Keratinocyte (primary cell): ENCODE measurements at regions not wholly inside any gene's neighbourhood (a gene's known extent, or its start where the extent isn't known, plus 50 kb on each side); places are given as distances from the start of the nearest gene placed in this dataset.

Experiments
- DNase-seq: peaks from one replicate; pipeline ENCODE4 v3.0.0-alpha.2; 2011; ENCODE audit warnings: low read depth, missing footprints, low spot score
- FAIRE-seq: peaks from 2 replicates; lab custom pipeline; 2011; peaks lifted over from hg19 to GRCh38; lab: Jason Lieb, UNC
- H2AFZ ChIP-seq: 2 replicates; pipeline ENCODE4 v1.6.0; 2012; ENCODE audit warnings: low read length, control low read depth, inconsistent platforms; ENCODE audit not compliant: control insufficient read depth
- H3K27ac ChIP-seq: 2 replicates; pipeline ENCODE4 v1.5.1; 2011; ENCODE audit warnings: low read length; ENCODE audit not compliant: control insufficient read depth, insufficient read depth
- H3K27me3 ChIP-seq: 3 replicates; pipeline ENCODE4 v1.6.0; 2011; ENCODE audit warnings: low read length; ENCODE audit not compliant: control insufficient read depth, insufficient read depth; ENCODE audit errors: extremely low read depth
- H3K36me3 ChIP-seq, 2 experiments: 2 replicates in 1 of 2; 3 replicates in 1 of 2; pipeline ENCODE4 v1.5.1; 2011; ENCODE audit warnings: low read length in 2 of 2, mild to moderate bottlenecking in 1 of 2; ENCODE audit not compliant: control insufficient read depth in 2 of 2, insufficient read depth in 2 of 2; ENCODE audit errors: extremely low read depth in 1 of 2
- H3K4me1 ChIP-seq: 3 replicates; pipeline ENCODE4 v1.5.1; 2011; ENCODE audit warnings: low read length; ENCODE audit not compliant: control insufficient read depth, insufficient read depth; ENCODE audit errors: extremely low read depth
- H3K4me2 ChIP-seq: 3 replicates; pipeline ENCODE4 v1.6.0; 2011; ENCODE audit warnings: low read depth, low read length; ENCODE audit not compliant: control insufficient read depth, insufficient read depth; ENCODE audit errors: extremely low read depth
- H3K4me3 ChIP-seq, 3 experiments: fragments of 200-600 bp in 1 of 3; sonication (generic) in 1 of 3; 2 replicates in 2 of 3; 3 replicates in 1 of 3; pipeline ENCODE4 v1.5.1; 2011 to 2016; ENCODE audit warnings: low read length in 3 of 3, mild to moderate bottlenecking in 3 of 3, control low read depth in 2 of 3, inconsistent platforms in 1 of 3, low read depth in 1 of 3, mixed read lengths in 1 of 3, mixed run types in 1 of 3, moderate library complexity in 1 of 3; ENCODE audit not compliant: control insufficient read depth in 2 of 3, insufficient read depth in 2 of 3; ENCODE audit errors: extremely low read depth in 1 of 3
- H3K79me2 ChIP-seq: 2 replicates; pipeline ENCODE4 v1.6.0; 2012; ENCODE audit warnings: low read length; ENCODE audit not compliant: control insufficient read depth, insufficient read depth
- H3K9ac ChIP-seq: 3 replicates; pipeline ENCODE4 v1.6.0; 2011; ENCODE audit warnings: low read length; ENCODE audit not compliant: control insufficient read depth, insufficient read depth; ENCODE audit errors: extremely low read depth
- H3K9me1 ChIP-seq: 3 replicates; pipeline ENCODE4 v1.6.0; 2011; ENCODE audit warnings: low read length; ENCODE audit not compliant: control insufficient read depth, insufficient read depth; ENCODE audit errors: extremely low read depth
- H3K9me3 ChIP-seq: 2 replicates; pipeline ENCODE4 v1.5.1; 2012; ENCODE audit warnings: low read depth, low read length; ENCODE audit not compliant: control insufficient read depth
- H4K20me1 ChIP-seq: 3 replicates; pipeline ENCODE4 v1.6.0; 2011; ENCODE audit warnings: low read length; ENCODE audit not compliant: control insufficient read depth, insufficient read depth; ENCODE audit errors: extremely low read depth
- CTCF ChIP-seq, 3 experiments: IDR thresholded peaks in 1 of 3; conservative IDR thresholded peaks in 1 of 3; optimal IDR thresholded peaks in 1 of 3; 2 replicates in 2 of 3; 3 replicates in 1 of 3; pipeline versions ENCODE3 to v1.5.1; 2011; ENCODE audit warnings: low read length in 3 of 3, mild to moderate bottlenecking in 3 of 3, moderate library complexity in 2 of 3, control low read depth in 1 of 3, inconsistent platforms in 1 of 3; ENCODE audit not compliant: insufficient read depth in 2 of 3; ENCODE audit errors: extremely low read depth in 1 of 3
- EZH2 ChIP-seq: IDR thresholded peaks from one replicate; pipeline ENCODE4 v1.6.1; 2012; ENCODE audit warnings: inconsistent platforms, mild to moderate bottlenecking, low read length, moderate library complexity
- dilution Hi-C: fragments of 300-500 bp; cut with MboI; formaldehyde crosslinking; loops from one replicate; pipeline ENCODE4 v1.7.0; 2020; ENCODE audit warnings: low sequenced_read_pairs; ENCODE audit not compliant: extremely low pct_ligation_motif_present

DNA sequence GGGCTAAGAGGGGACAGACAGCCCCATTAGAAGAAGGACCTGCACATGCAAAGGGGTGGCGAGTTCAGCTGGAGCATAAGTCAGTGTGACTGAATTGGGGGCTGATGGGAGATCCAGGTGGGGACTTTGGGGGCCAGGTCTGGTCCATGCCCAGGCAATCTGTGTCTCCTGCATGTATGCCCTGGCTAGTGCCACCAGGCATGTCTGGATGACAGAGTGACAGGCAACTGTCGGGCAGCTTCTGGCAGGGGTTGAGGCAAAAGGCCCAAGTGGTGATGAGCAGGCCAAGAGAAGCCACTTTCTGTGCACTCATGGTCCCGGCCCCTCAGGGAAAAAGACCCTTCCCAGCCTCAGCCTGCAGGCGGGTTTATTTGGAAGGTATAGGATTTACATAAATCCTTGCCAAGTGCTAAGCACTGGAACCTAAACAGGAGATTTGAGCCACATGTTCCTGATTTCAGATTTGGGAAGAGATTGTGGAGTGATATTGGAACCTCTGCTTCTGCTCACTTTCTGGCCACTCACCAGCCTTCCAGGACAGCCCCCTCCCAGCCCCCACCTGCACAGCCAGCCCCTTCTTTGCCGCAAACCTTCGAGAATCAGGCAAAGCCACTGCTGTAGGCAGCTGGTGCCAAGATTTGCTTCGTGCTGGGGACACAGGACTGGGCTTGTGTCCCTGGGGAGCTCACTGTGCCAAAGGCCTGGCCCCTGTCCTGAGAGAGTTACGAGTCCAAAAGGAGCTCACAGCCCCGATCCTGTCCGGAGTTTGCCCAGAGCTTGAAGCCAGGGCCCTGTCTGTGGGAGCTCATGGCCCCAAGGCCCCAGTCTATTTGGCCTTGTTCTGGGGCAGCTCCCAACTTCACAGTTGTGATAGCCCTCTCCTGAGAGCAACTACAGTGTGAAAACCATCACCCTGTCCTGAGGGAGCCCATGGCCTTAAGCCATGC, 232.5 kb upstream of the RTL1 start:
- no peaks in the 10 kb centered on the region for H3K9me3 ChIP-seq
- no peak overlapping the region for H3K4me3 ChIP-seq
- no peaks in the 10 kb centered on the region for H3K4me1 ChIP-seq
- no peaks in the 10 kb centered on the region for H3K79me2 ChIP-seq
- FAIRE-seq: no peak
- TF ChIP-seq EZH2: no peak
- no peak for TF ChIP-seq CTCF (optimal IDR thresholded peaks at IDR 0.05 in 1 of 3, IDR thresholded peaks at IDR 0.05 in 1 of 3, conservative IDR thresholded peaks at IDR 0.05 in 1 of 3; ENCODE audit: extremely low read depth in 1 of 3, insufficient read depth in 2 of 3, low read length in 3 of 3)
- no peaks in the 10 kb centered on the region for H3K36me3 ChIP-seq
- H3K27ac ChIP-seq: no peak overlapping the region
- no peaks in the 10 kb centered on the region for H3K9me1 ChIP-seq
- no peak overlapping the region for H2AFZ ChIP-seq
- no peaks in the 10 kb centered on the region for H3K27me3 ChIP-seq
- H3K4me2 ChIP-seq: no peak overlapping the region
- no peak overlapping the region for H3K9ac ChIP-seq
- DNase-seq: no peak
- H4K20me1 ChIP-seq: no peaks in the 10 kb centered on the region
- dilution Hi-C loops: no loop called here

DNA sequence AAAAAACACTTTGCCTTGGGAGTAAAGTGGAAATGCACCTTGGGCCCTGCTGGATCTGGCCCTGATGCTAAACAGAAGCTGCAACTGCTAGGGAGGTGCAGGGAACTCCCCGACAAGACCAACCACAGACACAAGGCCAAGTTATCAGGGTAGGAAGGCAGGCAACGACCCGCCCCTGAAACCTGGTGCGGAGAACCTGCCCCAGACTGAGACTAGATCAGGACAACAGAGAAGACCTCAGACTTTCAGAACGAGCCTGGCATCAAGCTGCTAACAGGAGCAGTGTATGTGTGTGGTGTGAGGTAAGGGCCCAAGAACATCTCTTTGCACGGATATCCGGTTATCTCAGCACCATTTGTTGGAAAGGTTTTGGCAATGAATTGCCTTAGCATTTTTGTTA, 233.7 kb upstream of the RTL1 start:
- Histone ChIP-seq H3K4me3 (no peak overlapping the region), H3K79me2 (no peaks in the 10 kb centered on the region), H3K4me1 (no peaks in the 10 kb centered on the region), H3K4me2 (no peak overlapping the region), H2AFZ (no peak overlapping the region), H4K20me1 (no peaks in the 10 kb centered on the region), H3K27ac (no peak overlapping the region), H3K27me3 (no peaks in the 10 kb centered on the region), H3K9me1 (no peaks in the 10 kb centered on the region), H3K9me3 (no peaks in the 10 kb centered on the region), H3K9ac (no peak overlapping the region), H3K36me3 (no peaks in the 10 kb centered on the region)
- dilution Hi-C loops: no loop called here
- DNase-seq (no peak), FAIRE-seq (no peak)
- TF ChIP-seq CTCF (optimal IDR thresholded peaks at IDR 0.05 in 1 of 3, IDR thresholded peaks at IDR 0.05 in 1 of 3, conservative IDR thresholded peaks at IDR 0.05 in 1 of 3; ENCODE audit: extremely low read depth in 1 of 3, insufficient read depth in 2 of 3, low read length in 3 of 3) (no peak), EZH2 (no peak)
